Lower leg skin (tissue), 4 donors: ENCODE measurements at regions not wholly inside any gene's neighbourhood (a gene's known extent, or its start where the extent isn't known, plus 50 kb on each side); places are given as distances from the start of the nearest gene placed in this dataset.

Experiments
- DNase-seq, 2 donors: peaks; one replicate each; pipeline ENCODE4 v3.0.0-alpha.2; 2019; ENCODE audit warnings: low spot score in 2 of 2
- H3K4me3 ChIP-seq: fragments of 200-600 bp; sonication (generic); 2 replicates; pipeline ENCODE4 v1.5.1; 2017; ENCODE audit warnings: mild to moderate bottlenecking, low read depth; ENCODE audit not compliant: poor library complexity, severe bottlenecking
- CTCF ChIP-seq, 3 donors: fragments of 450-650 bp; IDR thresholded peaks; one replicate each; pipeline ENCODE4 v1.5.1; 2016; ENCODE audit warnings: antibody characterized with exemption in 3 of 3, mild to moderate bottlenecking in 3 of 3, moderate library complexity in 2 of 3
- POLR2A ChIP-seq, 2 donors: fragments of 450-650 bp; IDR thresholded peaks; one replicate each; pipeline ENCODE4 v1.6.1; 2016 to 2017; ENCODE audit warnings: antibody characterized with exemption in 2 of 2, mild to moderate bottlenecking in 1 of 2, moderate library complexity in 1 of 2
- whole genome bisulfite sequencing, 2 donors: methylation state at CpG; one replicate each; pipeline ENCODE4 v1.1.5; 2018; 5-methylcytosine and 5-hydroxymethylcytosine counted together
- intact Hi-C: fragments of 100-400 bp; cut with DNase I; formaldehyde crosslinking; loops from one replicate; pipeline ENCODE4 v1.15.0; 2023; ENCODE audit warnings: low total_unique reads

DNA sequence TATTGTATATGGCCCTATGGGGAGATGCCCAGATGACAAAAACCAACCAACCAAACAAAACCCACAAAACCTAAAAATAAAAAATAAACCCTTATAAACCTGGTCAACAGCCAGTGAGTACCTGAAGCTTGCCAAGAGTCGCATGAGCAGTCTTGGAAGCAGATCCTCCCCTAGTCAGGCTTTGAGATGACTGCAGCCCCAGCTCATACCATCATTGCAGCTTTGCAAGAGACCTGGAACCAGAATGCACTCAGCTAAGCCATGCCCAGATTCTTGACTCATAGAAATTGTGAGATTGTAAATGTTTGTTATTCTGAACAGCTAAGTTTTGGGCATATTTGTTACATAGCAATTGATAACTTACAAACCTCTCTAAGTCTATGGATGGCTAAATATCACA lies 326.8 kb downstream of the HLX start:
- intact Hi-C loops, result no loop called here
- no peak overlapping the region for H3K4me3 ChIP-seq
- 41 to 60% methylated on average over 1 of the region's 1 CpG for WGBS, 2 donors
- DNase-seq, result no peak
- TF ChIP-seq CTCF (IDR thresholded peaks at IDR 0.05), result no peak

GRCh38 chr1:221212926-221213325 lies 333.7 kb downstream of the HLX start:
- TF ChIP-seq POLR2A (IDR thresholded peaks at IDR 0.05) (no peak), CTCF (IDR thresholded peaks at IDR 0.05) (no peak)
- 77 to 80% methylated on average over 5 of the region's 5 CpGs for WGBS, 2 donors
- intact Hi-C loops, result no loop called here
- no peak overlapping the region for H3K4me3 ChIP-seq
- no peak for DNase-seq

- no peak for DNase-seq
- 42 to 44% methylated on average over 3 of the region's 3 CpGs for WGBS, 2 donors
- TF ChIP-seq CTCF (IDR thresholded peaks at IDR 0.05) (no peak), POLR2A (IDR thresholded peaks at IDR 0.05) (no peak)
- intact Hi-C loops, result no loop called here
- no peak overlapping the region for H3K4me3 ChIP-seq
Measured at GRCh38 chr1:221217029-221217428, 337.8 kb downstream of the HLX start.

DNA sequence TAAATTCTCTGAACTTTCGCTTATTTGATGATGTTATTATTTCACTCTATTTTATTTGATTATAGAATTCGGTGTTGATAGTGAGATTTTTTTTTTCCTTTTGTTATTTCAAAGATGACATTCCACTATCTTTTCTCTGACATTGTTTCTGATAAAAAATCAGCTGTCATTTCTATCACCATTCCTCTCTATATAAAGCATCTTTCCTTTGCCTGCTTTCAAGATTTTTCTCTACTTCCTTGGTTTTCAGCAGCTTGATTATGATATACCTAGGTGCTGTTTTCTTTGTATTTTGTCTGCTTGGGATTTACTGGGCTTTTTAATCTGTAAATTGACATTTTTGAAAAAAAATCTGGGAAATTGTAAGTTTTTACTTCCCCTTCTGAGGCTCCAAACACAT lies 344.0 kb downstream of the HLX start:
- TF ChIP-seq POLR2A (IDR thresholded peaks at IDR 0.05), result no peak
- no peak for TF ChIP-seq CTCF (IDR thresholded peaks at IDR 0.05)
- DNase-seq, result no peak
- intact Hi-C loops, result no loop called here
- no peak overlapping the region for H3K4me3 ChIP-seq
- 93 to 94% methylated on average over 2 of the region's 2 CpGs for WGBS, 2 donors

GRCh38 chr1:221227460-221227859 lies 348.2 kb downstream of the HLX start:
- H3K4me3 ChIP-seq, result no peak overlapping the region
- WGBS, 2 donors, result 82 to 86% methylated on average over 8 of the region's 8 CpGs
- intact Hi-C loops, result no loop called here
- DNase-seq, result no peak
- TF ChIP-seq CTCF (IDR thresholded peaks at IDR 0.05), result no peak
- TF ChIP-seq POLR2A (IDR thresholded peaks at IDR 0.05), result no peak

DNA sequence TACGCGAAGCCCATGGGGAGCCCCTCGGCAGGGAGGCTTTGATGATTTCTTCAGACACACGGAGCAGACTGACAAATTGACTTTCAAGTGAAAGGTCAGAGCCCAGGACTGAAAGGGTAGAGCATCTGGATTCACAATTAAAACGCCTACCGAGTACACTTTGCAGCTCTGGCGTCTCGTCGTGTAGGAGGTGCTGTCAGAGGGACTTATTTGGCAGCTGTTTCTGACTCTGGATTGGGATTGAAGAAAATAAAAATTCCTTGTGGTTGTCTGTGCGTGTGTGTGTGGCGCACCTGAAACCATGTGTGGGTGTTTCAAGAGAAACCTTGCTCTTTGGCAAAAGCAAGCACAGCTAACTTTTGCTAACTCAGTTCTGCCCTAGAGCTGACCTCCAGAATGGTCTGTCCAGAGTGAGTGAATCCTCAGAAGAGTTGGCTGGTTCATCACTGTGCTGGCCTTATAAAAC lies 348.7 kb downstream of the HLX start:
- no peak overlapping the region for H3K4me3 ChIP-seq
- intact Hi-C loops, result no loop called here
- WGBS, 2 donors, result 25 to 47% methylated on average over 11 of the region's 11 CpGs
- no peak for DNase-seq
- no peak for TF ChIP-seq POLR2A (IDR thresholded peaks at IDR 0.05)
- no peak for TF ChIP-seq CTCF (IDR thresholded peaks at IDR 0.05)
